Ectodermal cell (in vitro differentiated cells): ENCODE measurements at regions not wholly inside any gene's neighbourhood (a gene's known extent, or its start where the extent isn't known, plus 50 kb on each side); places are given as distances from the start of the nearest gene placed in this dataset.

ENCODE experiments used
- H3K27ac ChIP-seq: 2 replicates; pipeline ENCODE4 v1.7.0; 2013; ENCODE audit warnings: mild to moderate bottlenecking, low read depth, low read length; ENCODE audit not compliant: insufficient read depth, poor library complexity, severe bottlenecking
- H3K27me3 ChIP-seq: 2 replicates; pipeline ENCODE4 v1.7.0; 2013; ENCODE audit warnings: mild to moderate bottlenecking, low read length; ENCODE audit not compliant: insufficient read depth, control insufficient read depth, poor library complexity, severe bottlenecking
- H3K36me3 ChIP-seq: one replicate; pipeline ENCODE4 v1.7.0; 2013; ENCODE audit warnings: low read length; ENCODE audit not compliant: control insufficient read depth, insufficient read depth
- H3K4me1 ChIP-seq: one replicate; pipeline ENCODE4 v1.7.0; 2013; ENCODE audit warnings: low read length; ENCODE audit not compliant: control insufficient read depth, insufficient read depth
- H3K4me3 ChIP-seq: 2 replicates; pipeline ENCODE4 v1.7.0; 2013; ENCODE audit warnings: low read depth, low read length, control low read depth; ENCODE audit not compliant: insufficient read depth
- H3K9me3 ChIP-seq: 2 replicates; pipeline ENCODE4 v1.7.0; 2013; ENCODE audit warnings: mild to moderate bottlenecking, low read length, moderate library complexity; ENCODE audit not compliant: control insufficient read depth
- WGBS, 2 experiments: methylation state at CpG; one replicate each; pipeline ENCODE4 v1.1.7; 2013; ENCODE audit warnings: missing lambda C conversion rate in 2 of 2; 5-methylcytosine and 5-hydroxymethylcytosine counted together

GRCh38 chr14:49971156-49972130, 78.6 kb downstream of the ARF6 start:
- 87 to 94% methylated on average over 7 to 9 of the region's 9 CpGs for WGBS, 2 experiments
- H3K4me3 ChIP-seq = no peak overlapping the region
- no peaks in the 10 kb centered on the region for H3K36me3 ChIP-seq
- H3K27ac ChIP-seq = no peak overlapping the region
- H3K27me3 ChIP-seq = no peaks in the 10 kb centered on the region
- no peaks in the 10 kb centered on the region for H3K9me3 ChIP-seq
- peaks cover 2% of the 10 kb centered on the region for H3K4me1 ChIP-seq

- H3K27me3 ChIP-seq = no peaks in the 10 kb centered on the region
- no peaks in the 10 kb centered on the region for H3K9me3 ChIP-seq
- no peak overlapping the region for H3K27ac ChIP-seq
- WGBS, 2 experiments = 78 to 91% methylated on average over 5 of the region's 5 CpGs
- no peaks in the 10 kb centered on the region for H3K36me3 ChIP-seq
- H3K4me1 ChIP-seq = no peaks in the 10 kb centered on the region
- no peak overlapping the region for H3K4me3 ChIP-seq
Measured at GRCh38 chr14:49972131-49972671, 79.3 kb downstream of the ARF6 start.

- Histone ChIP-seq H3K27ac (no peak overlapping the region), H3K36me3 (no peaks in the 10 kb centered on the region), H3K4me1 (no peaks in the 10 kb centered on the region), H3K4me3 (no peak overlapping the region), H3K9me3 (no peaks in the 10 kb centered on the region), H3K27me3 (no peaks in the 10 kb centered on the region)
- WGBS, 2 experiments = 86 to 87% methylated on average over 4 of the region's 4 CpGs
Measured at GRCh38 chr14:49972823-49973222, 79.9 kb downstream of the ARF6 start.

- Histone ChIP-seq H3K27ac (no peak overlapping the region), H3K36me3 (no peaks in the 10 kb centered on the region), H3K4me1 (no peaks in the 10 kb centered on the region), H3K27me3 (no peaks in the 10 kb centered on the region), H3K9me3 (no peaks in the 10 kb centered on the region), H3K4me3 (no peak overlapping the region)
- 91 to 92% methylated on average over 2 of the region's 2 CpGs for WGBS, 2 experiments
Measured at GRCh38 chr14:49975276-49975675, 82.4 kb downstream of the ARF6 start.

- WGBS, 2 experiments = 89 to 92% methylated on average over 3 of the region's 3 CpGs
- Histone ChIP-seq H3K36me3 (no peaks in the 10 kb centered on the region), H3K27ac (no peak overlapping the region), H3K4me3 (no peak overlapping the region), H3K27me3 (no peaks in the 10 kb centered on the region), H3K4me1 (no peaks in the 10 kb centered on the region), H3K9me3 (no peaks in the 10 kb centered on the region)
Measured at GRCh38 chr14:49975799-49976198, 82.9 kb downstream of the ARF6 start.

GRCh38 chr14:49977126-49977841, 84.4 kb downstream of the ARF6 start:
- Histone ChIP-seq H3K27ac (no peak overlapping the region), H3K4me3 (no peak overlapping the region), H3K27me3 (no peaks in the 10 kb centered on the region), H3K9me3 (no peaks in the 10 kb centered on the region), H3K4me1 (no peaks in the 10 kb centered on the region), H3K36me3 (no peaks in the 10 kb centered on the region)
- WGBS, 2 experiments = 85% methylated on average over 5 of the region's 5 CpGs

GRCh38 chr14:49980027-49980426, 87.1 kb downstream of the ARF6 start:
- H3K27ac ChIP-seq = no peak overlapping the region
- H3K4me3 ChIP-seq = no peak overlapping the region
- no peaks in the 10 kb centered on the region for H3K9me3 ChIP-seq
- no peaks in the 10 kb centered on the region for H3K4me1 ChIP-seq
- no peaks in the 10 kb centered on the region for H3K36me3 ChIP-seq
- H3K27me3 ChIP-seq = no peaks in the 10 kb centered on the region

GRCh38 chr14:49982082-49982481, 89.2 kb downstream of the ARF6 start:
- 90 to 92% methylated on average over 7 of the region's 7 CpGs for WGBS, 2 experiments
- H3K27me3 ChIP-seq = no peaks in the 10 kb centered on the region
- no peaks in the 10 kb centered on the region for H3K4me1 ChIP-seq
- H3K4me3 ChIP-seq = no peak overlapping the region
- H3K27ac ChIP-seq = no peak overlapping the region
- H3K36me3 ChIP-seq = no peaks in the 10 kb centered on the region
- H3K9me3 ChIP-seq = no peaks in the 10 kb centered on the region

- Histone ChIP-seq H3K4me3 (no peak overlapping the region), H3K27ac (no peak overlapping the region), H3K27me3 (no peaks in the 10 kb centered on the region), H3K9me3 (no peaks in the 10 kb centered on the region), H3K4me1 (no peaks in the 10 kb centered on the region), H3K36me3 (no peaks in the 10 kb centered on the region)
- WGBS, 2 experiments = 95 to 96% methylated on average over 7 to 9 of the region's 9 CpGs
Measured at GRCh38 chr14:49982501-49982951, 89.6 kb downstream of the ARF6 start.

GRCh38 chr14:49984424-49984823, 91.5 kb downstream of the ARF6 start:
- Histone ChIP-seq H3K9me3 (no peaks in the 10 kb centered on the region), H3K4me3 (no peak overlapping the region)

More at GRCh38 chr14:49984424-49984823, 91.5 kb downstream of the ARF6 start:
- peaks cover 4% of the 10 kb centered on the region for H3K4me1 ChIP-seq
- no peak overlapping the region for H3K27ac ChIP-seq
- H3K27me3 ChIP-seq = no peaks in the 10 kb centered on the region
- WGBS, 2 experiments = 90% methylated on average over 2 of the region's 2 CpGs; no CpG with 5 or more reads in 1 of the 2 experiments
- H3K36me3 ChIP-seq = no peaks in the 10 kb centered on the region
